Left lobe of liver (tissue), 2 donors: ENCODE measurements at regions not wholly inside any gene's neighbourhood (a gene's known extent, or its start where the extent isn't known, plus 50 kb on each side); places are given as distances from the start of the nearest gene placed in this dataset.
A peak's percentile ranks its signal among the peaks of the same experiment; 100 is the strongest.

ENCODE experiments used
- ATAC-seq: fragments of 200-7000 bp; cut with Tn5 transposase; one replicate; pipeline ENCODE4 v1.9.1; 2020; ENCODE audit warnings: mild to moderate bottlenecking, moderate library complexity
- DNase-seq: peaks from one replicate; pipeline ENCODE4 v3.0.0-alpha.2; 2020; ENCODE audit warnings: low spot score
- donor health status: DM: no; HTN: no; CAD: no; lungs with moderate emphysema.
- donor health status: DM: no; HTN: yes; CAD: no.

GRCh38 chr3:190252080-190252479 lies 70.2 kb downstream of the CLDN1 start:
- no peak for DNase-seq
- peak; percentile 94 for ATAC-seq

- ATAC-seq (no peak), DNase-seq (no peak)
Measured at GRCh38 chr3:190249414-190249813, 72.8 kb downstream of the CLDN1 start.

- DNase-seq = no peak
- no peak for ATAC-seq
Measured at GRCh38 chr3:190242147-190242546, 80.1 kb downstream of the CLDN1 start.

GRCh38 chr3:190239325-190239724 lies 82.9 kb downstream of the CLDN1 start:
- ATAC-seq (no peak), DNase-seq (no peak)

GRCh38 chr3:190238871-190239270 lies 83.4 kb downstream of the CLDN1 start:
- no peak for DNase-seq
- no peak for ATAC-seq

GRCh38 chr3:190234621-190235020 lies 87.6 kb downstream of the CLDN1 start:
- DNase-seq (no peak), ATAC-seq (no peak)

- DNase-seq (no peak), ATAC-seq (peak; percentile 72)
Measured at GRCh38 chr3:190229632-190230424, 92.4 kb downstream of the CLDN1 start.

GRCh38 chr3:190227064-190227463 lies 95.2 kb downstream of the CLDN1 start:
- ATAC-seq (no peak), DNase-seq (no peak)

- DNase-seq (no peak), ATAC-seq (peak; percentile 87)
Measured at GRCh38 chr3:190224863-190225692, 97.2 kb downstream of the CLDN1 start.

- no peak for ATAC-seq
- no peak for DNase-seq
Measured at GRCh38 chr3:190224456-190224855, 97.8 kb downstream of the CLDN1 start.

GRCh38 chr3:190222916-190223315 lies 99.3 kb downstream of the CLDN1 start:
- no peak for ATAC-seq
- DNase-seq = no peak

- DNase-seq (no peak), ATAC-seq (no peak)
Measured at GRCh38 chr3:190222360-190222759, 99.9 kb downstream of the CLDN1 start.

GRCh38 chr3:190220362-190220761 lies 99.7 kb upstream of the P3H2 start:
- no peak for ATAC-seq
- no peak for DNase-seq

- no peak for ATAC-seq
- DNase-seq = no peak
Measured at GRCh38 chr3:190217081-190217480, 96.4 kb upstream of the P3H2 start.

GRCh38 chr3:190213727-190214126 lies 93.0 kb upstream of the P3H2 start:
- DNase-seq (no peak), ATAC-seq (no peak)

- DNase-seq = no peak
- no peak for ATAC-seq
Measured at GRCh38 chr3:190210608-190211007, 89.9 kb upstream of the P3H2 start.

GRCh38 chr3:190209533-190209932 lies 88.8 kb upstream of the P3H2 start:
- ATAC-seq (no peak), DNase-seq (no peak)

GRCh38 chr3:190208196-190208595 lies 87.5 kb upstream of the P3H2 start:
- no peak for DNase-seq
- ATAC-seq = no peak

GRCh38 chr3:190205739-190206138 lies 85.0 kb upstream of the P3H2 start:
- DNase-seq (no peak), ATAC-seq (no peak)

- ATAC-seq = peak; percentile 57
- no peak for DNase-seq
Measured at GRCh38 chr3:190204200-190204599, 83.5 kb upstream of the P3H2 start.

- DNase-seq = no peak
- no peak for ATAC-seq
Measured at GRCh38 chr3:190197346-190197763, 76.7 kb upstream of the P3H2 start.

GRCh38 chr3:190194506-190194905 lies 73.8 kb upstream of the P3H2 start:
- no peak for ATAC-seq
- DNase-seq = no peak
